Activated CD8-positive, alpha-beta memory T cell treated with anti-CD3 and anti-CD28 coated beads, Interleukin-2, amount 10 ng/mL, durations not matched to agents 7 days and 5 days (primary cell): ENCODE measurements at regions not wholly inside any gene's neighbourhood (a gene's known extent, or its start where the extent isn't known, plus 50 kb on each side); places are given as distances from the start of the nearest gene placed in this dataset.

ENCODE experiments used
- ATAC-seq: fragments of 150-1000 bp; cut with Tn5 transposase; one replicate; pipeline ENCODE4 v1.10.0; 2021; ENCODE audit warnings: moderate library complexity
- CTCF ChIA-PET: fragments of 350-600 bp; sonication (Branson Sonifier 250); formaldehyde crosslinking; loops from one replicate; lab custom pipeline; 2021; ENCODE audit warnings: antibody characterized with exemption; lab: Charles Lee
- DNase-seq: peaks from one replicate; pipeline ENCODE4 v3.0.0-alpha.2; 2020
- H3K27ac Mint-ChIP-seq: one replicate; pipeline ENCODE4 v1.8.0; 2021; ENCODE audit warnings: mild to moderate bottlenecking, mixed read lengths
- H3K27me3 Mint-ChIP-seq: one replicate; pipeline ENCODE4 v1.8.0; 2021; ENCODE audit warnings: mixed read lengths
- H3K36me3 Mint-ChIP-seq: one replicate; pipeline ENCODE4 v1.8.0; 2021; ENCODE audit warnings: mild to moderate bottlenecking, mixed read lengths
- H3K4me1 Mint-ChIP-seq: one replicate; pipeline ENCODE4 v1.8.0; 2021; ENCODE audit warnings: mixed read lengths
- H3K4me3 Mint-ChIP-seq: one replicate; pipeline ENCODE4 v1.8.0; 2021; ENCODE audit warnings: mild to moderate bottlenecking, moderate library complexity, mixed read lengths
- H3K9me3 Mint-ChIP-seq: one replicate; pipeline ENCODE4 v1.8.0; 2022; ENCODE audit warnings: low read depth, mixed read lengths

GRCh38 chr6:44062771-44063560 is 64.3 kb downstream of the MRPL14 start:
- Mint-ChIP-seq H3K36me3 (peaks cover 5% of the 10 kb centered on the region), H3K9me3 (no peaks in the 10 kb centered on the region), H3K27me3 (no peaks in the 10 kb centered on the region), H3K27ac (peak overlapping the region; percentile 12), H3K4me3 (no peak overlapping the region), H3K4me1 (peaks cover 21% of the 10 kb centered on the region)
- peak; percentile 63 for DNase-seq
- CTCF ChIA-PET: interaction anchor here (0.8 to 6.6 kb wide), 9 partner anchors 11 to 342 kb away, joined by 3 to 39 read pairs (median 7); partner anchors contain the start of genes AARS2 and VEGFA
- peak; percentile 56 for ATAC-seq

GRCh38 chr6:44062105-44062770 is 65.0 kb downstream of the MRPL14 start:
- no peak for DNase-seq
- Mint-ChIP-seq H3K4me1 (peaks cover 21% of the 10 kb centered on the region), H3K27ac (no peak overlapping the region), H3K9me3 (no peaks in the 10 kb centered on the region), H3K27me3 (no peaks in the 10 kb centered on the region), H3K4me3 (no peak overlapping the region), H3K36me3 (peaks cover 5% of the 10 kb centered on the region)
- ATAC-seq: no peak
- CTCF ChIA-PET: interaction anchor here (0.8 to 6.6 kb wide), 10 partner anchors 10 to 395 kb away, joined by 3 to 39 read pairs (median 6); partner anchors contain the start of gene VEGFA

DNA sequence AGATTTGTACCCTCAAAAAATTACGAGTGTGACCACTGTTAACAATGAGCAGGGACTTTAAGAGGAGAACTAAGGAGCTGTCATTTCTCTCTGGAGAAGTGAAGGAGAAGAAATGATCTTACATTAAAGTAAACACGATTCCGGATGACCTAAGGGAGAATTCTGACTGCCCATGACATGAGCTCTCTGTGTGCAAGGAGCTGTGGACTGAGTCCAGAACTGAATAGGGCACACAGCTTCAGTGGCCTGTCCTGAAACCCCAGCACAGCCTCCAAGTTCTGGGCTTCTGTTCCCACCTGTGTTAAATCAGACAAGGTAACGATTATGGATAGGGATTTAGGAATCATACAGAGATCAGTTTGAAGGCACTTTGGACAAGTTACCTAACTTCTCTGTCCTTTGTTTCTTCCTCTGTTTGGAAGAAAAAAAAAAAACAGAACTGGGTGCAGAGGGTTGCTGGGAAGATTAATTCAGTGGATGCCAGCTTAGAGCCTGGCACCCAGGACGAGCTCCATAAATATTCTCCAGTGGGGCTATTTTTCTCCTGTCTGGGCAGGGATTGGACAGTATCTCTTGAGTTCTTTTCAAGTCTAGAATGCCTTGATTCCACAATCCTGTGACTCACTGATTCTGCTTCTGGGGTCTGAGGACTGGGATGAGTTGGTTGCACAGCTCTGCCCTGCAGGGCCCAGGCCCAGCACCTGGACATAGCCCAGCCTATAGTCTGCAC is 65.7 kb downstream of the MRPL14 start:
- CTCF ChIA-PET: interaction anchor here (1.0 to 6.6 kb wide), 7 partner anchors 9 to 395 kb away, joined by 3 to 39 read pairs (median 7); partner anchors contain the start of gene VEGFA

DNA sequence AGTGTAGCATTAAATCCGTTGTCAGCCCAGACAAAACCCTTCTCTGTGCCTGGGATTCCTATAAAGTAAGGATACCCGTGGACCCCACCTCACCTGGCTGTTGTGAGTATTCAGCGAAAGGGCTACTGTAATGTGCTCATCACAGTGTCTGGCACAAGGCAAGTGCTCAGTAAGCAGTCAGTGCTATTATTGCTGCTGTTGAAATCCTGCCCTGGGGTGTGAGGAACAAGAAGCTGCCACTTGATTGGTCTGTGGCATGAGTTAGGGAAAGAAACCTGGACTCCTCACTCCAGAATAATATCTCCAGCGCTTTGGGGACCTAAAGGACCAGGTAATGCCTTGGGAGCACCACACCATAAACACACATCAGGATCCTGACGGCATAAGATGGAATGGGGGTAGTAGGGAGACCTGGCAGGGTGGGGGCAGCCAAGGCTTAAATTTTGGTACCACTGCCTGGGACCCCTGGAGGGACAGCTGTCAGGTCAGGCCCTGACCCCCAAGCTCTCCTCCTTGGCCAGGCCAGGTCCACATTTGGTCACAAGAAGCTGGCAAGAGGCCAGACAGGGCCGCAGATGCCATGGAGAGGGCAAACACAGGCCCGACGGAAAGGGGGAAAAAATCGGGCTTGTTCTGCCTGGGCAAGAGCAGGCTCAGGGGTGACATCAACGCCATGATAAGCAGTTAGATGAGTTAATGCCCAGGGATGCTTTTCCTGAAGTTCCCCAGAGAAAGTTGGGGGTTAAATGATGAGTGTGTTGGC is 66.5 kb downstream of the MRPL14 start:
- ATAC-seq: no peak
- Mint-ChIP-seq H3K27ac (no peak overlapping the region), H3K36me3 (peaks cover 5% of the 10 kb centered on the region), H3K4me1 (peaks cover 19% of the 10 kb centered on the region), H3K27me3 (no peaks in the 10 kb centered on the region), H3K9me3 (no peaks in the 10 kb centered on the region), H3K4me3 (no peak overlapping the region)
- CTCF ChIA-PET: interaction anchor here (1.0 to 6.6 kb wide), 5 partner anchors 8 to 394 kb away, joined by 3 to 39 read pairs (median 5); no protein-coding TSS in a partner anchor
- DNase-seq: no peak

More for the DNA sequence above, 65.7 kb downstream of the MRPL14 start:
- H3K27ac Mint-ChIP-seq: no peak overlapping the region
- H3K4me3 Mint-ChIP-seq: no peak overlapping the region
- peaks cover 19% of the 10 kb centered on the region for H3K4me1 Mint-ChIP-seq
- peaks cover 5% of the 10 kb centered on the region for H3K36me3 Mint-ChIP-seq
- no peaks in the 10 kb centered on the region for H3K27me3 Mint-ChIP-seq
- DNase-seq: no peak
- H3K9me3 Mint-ChIP-seq: no peaks in the 10 kb centered on the region
- no peak for ATAC-seq

- H3K4me3 Mint-ChIP-seq: no peak overlapping the region
- H3K9me3 Mint-ChIP-seq: no peaks in the 10 kb centered on the region
- no peak for ATAC-seq
- H3K27ac Mint-ChIP-seq: no peak overlapping the region
- no peaks in the 10 kb centered on the region for H3K27me3 Mint-ChIP-seq
- no peak for DNase-seq
- H3K4me1 Mint-ChIP-seq: peaks cover 18% of the 10 kb centered on the region
- H3K36me3 Mint-ChIP-seq: peaks cover 5% of the 10 kb centered on the region
- CTCF ChIA-PET: interaction anchor here (1.1 kb wide), 1 partner anchor 291 kb away, joined by 4 read pairs; no protein-coding TSS in a partner anchor
Measured at GRCh38 chr6:44059359-44060346, 67.6 kb downstream of the MRPL14 start.

- peaks cover 2% of the 10 kb centered on the region for H3K27me3 Mint-ChIP-seq
- H3K9me3 Mint-ChIP-seq: no peaks in the 10 kb centered on the region
- CTCF ChIA-PET: interaction anchor here (1.0 to 1.5 kb wide), 3 partner anchors 20 to 290 kb away, joined by 3 to 5 read pairs (median 4); no protein-coding TSS in a partner anchor
- no peak overlapping the region for H3K4me3 Mint-ChIP-seq
- peaks cover 5% of the 10 kb centered on the region for H3K36me3 Mint-ChIP-seq
- peak; percentile 63 for ATAC-seq
- DNase-seq: peak; percentile 57
- no peak overlapping the region for H3K27ac Mint-ChIP-seq
- peaks cover 14% of the 10 kb centered on the region for H3K4me1 Mint-ChIP-seq
Measured at GRCh38 chr6:44058617-44059358, 68.5 kb downstream of the MRPL14 start.

- Mint-ChIP-seq H3K27me3 (peaks cover 2% of the 10 kb centered on the region), H3K27ac (no peak overlapping the region), H3K4me3 (no peak overlapping the region), H3K9me3 (no peaks in the 10 kb centered on the region), H3K36me3 (peaks cover 5% of the 10 kb centered on the region), H3K4me1 (peaks cover 14% of the 10 kb centered on the region)
- CTCF ChIA-PET: interaction anchor here (1.0 to 1.5 kb wide), 2 partner anchors 21 to 285 kb away, joined by 3 to 5 read pairs; no protein-coding TSS in a partner anchor
- no peak for ATAC-seq
- no peak for DNase-seq
Measured at GRCh38 chr6:44057931-44058616, 69.2 kb downstream of the MRPL14 start.

DNA sequence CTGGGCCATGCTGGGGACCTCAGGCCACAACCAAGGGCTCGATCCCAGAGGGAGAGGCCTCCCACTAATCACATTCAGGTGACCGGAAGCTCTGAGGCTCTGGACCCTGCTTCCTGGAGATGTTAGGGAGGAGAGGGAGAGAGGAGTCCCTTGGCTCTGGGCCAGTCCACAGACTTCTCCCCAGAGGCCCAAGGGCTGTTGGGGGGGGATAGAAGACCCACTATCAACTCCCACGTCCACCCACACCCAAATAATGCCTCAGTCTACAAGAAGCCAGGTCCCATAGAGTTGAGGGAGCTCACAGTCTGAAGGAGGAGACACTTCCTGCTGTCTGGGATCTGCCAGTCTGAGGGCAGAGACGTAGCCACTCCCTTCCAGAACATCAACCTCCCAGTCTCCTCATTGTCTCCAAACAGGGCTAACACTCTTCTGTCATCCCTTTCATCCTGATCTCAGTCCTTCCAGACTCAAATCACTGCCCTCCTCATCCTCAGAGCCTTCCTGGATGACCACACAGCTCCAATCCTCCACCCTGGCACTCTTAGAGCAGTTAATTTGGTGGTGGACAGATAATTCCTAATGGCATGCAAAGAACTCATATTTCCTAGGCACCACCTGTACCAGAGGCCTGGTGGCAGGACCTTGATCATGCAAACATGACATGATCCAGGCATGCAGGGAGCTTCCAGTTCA is 69.9 kb downstream of the MRPL14 start:
- ATAC-seq: no peak
- H3K27me3 Mint-ChIP-seq: peaks cover 4% of the 10 kb centered on the region

DNA sequence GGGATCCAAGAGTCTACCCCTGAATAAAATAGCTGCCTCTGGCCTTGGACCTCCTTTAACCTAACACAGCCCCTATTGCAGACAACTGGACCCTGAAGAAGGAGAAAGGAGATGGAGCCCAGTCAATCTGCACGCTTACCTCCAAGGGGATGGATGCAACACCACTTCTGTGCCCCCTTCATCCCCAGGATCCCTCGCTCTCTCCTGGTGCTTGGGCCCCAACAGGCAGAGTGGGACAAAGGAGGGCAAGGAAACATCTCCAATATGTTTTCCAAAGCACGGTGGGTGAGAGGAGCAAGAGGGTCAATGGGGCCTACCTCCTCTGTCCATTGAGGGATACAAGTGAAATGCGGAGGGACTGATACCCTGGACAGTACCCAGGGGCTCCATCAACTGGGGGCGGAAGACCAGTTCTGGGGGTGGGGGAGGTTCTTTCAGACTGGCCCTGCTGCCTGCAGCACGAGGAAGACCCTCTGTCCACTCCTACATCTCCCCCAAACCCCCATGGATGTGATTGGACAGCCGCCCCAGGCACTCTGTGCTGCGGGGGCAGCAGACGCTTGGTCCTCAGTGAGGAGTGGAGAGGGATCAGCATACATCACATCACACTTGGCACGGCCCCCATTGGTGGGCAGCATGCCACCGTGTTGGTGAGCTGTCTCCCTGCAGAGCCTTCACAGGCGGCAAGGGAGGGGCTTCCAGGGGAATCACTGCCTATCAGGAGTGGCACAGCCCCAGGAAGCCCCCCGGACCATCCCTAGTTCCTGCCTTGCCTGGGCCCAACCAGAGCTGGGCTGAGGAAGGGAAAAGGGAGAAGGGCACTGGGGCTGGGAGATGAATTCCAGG is 70.6 kb downstream of the MRPL14 start:
- Mint-ChIP-seq H3K9me3 (no peaks in the 10 kb centered on the region), H3K36me3 (peaks cover 5% of the 10 kb centered on the region), H3K27ac (no peak overlapping the region), H3K4me1 (peaks cover 18% of the 10 kb centered on the region), H3K27me3 (peaks cover 6% of the 10 kb centered on the region), H3K4me3 (no peak overlapping the region)
- CTCF ChIA-PET: no interaction called here
- no peak for ATAC-seq
- no peak for DNase-seq

More for the DNA sequence above, 69.9 kb downstream of the MRPL14 start:
- H3K9me3 Mint-ChIP-seq: no peaks in the 10 kb centered on the region
- CTCF ChIA-PET: interaction anchor here (1.5 kb wide), 1 partner anchor 285 kb away, joined by 3 read pairs; no protein-coding TSS in a partner anchor
- H3K27ac Mint-ChIP-seq: no peak overlapping the region
- H3K4me1 Mint-ChIP-seq: peaks cover 17% of the 10 kb centered on the region
- no peak for DNase-seq
- H3K4me3 Mint-ChIP-seq: no peak overlapping the region
- peaks cover 5% of the 10 kb centered on the region for H3K36me3 Mint-ChIP-seq
